Astrocyte (in vitro differentiated cells and primary cell): ENCODE measurements at regions not wholly inside any gene's neighbourhood (a gene's known extent, or its start where the extent isn't known, plus 50 kb on each side); places are given as distances from the start of the nearest gene placed in this dataset.

Experiments
- CTCF ChIP-seq: IDR thresholded peaks from 2 replicates; pipeline ENCODE4 v1.5.1; 2011; ENCODE audit warnings: low read depth, mild to moderate bottlenecking, inconsistent platforms, low read length, moderate library complexity; ENCODE audit not compliant: insufficient read depth
- EZH2 ChIP-seq: IDR thresholded peaks from 2 replicates; pipeline ENCODE4 v1.6.1; 2012; ENCODE audit warnings: mild to moderate bottlenecking, low read length, inconsistent platforms; ENCODE audit not compliant: insufficient read depth

- TF ChIP-seq CTCF (no peak), EZH2 (no peak)
These were observed 86.3 kb downstream of the DACT2 start for GRCh38 chr6:168232989-168233874.
